ENCODE measurements at regions not wholly inside any gene's neighbourhood (a gene's known extent, or its start where the extent isn't known, plus 50 kb on each side); places are given as distances from the start of the nearest gene placed in this dataset.

DNA sequence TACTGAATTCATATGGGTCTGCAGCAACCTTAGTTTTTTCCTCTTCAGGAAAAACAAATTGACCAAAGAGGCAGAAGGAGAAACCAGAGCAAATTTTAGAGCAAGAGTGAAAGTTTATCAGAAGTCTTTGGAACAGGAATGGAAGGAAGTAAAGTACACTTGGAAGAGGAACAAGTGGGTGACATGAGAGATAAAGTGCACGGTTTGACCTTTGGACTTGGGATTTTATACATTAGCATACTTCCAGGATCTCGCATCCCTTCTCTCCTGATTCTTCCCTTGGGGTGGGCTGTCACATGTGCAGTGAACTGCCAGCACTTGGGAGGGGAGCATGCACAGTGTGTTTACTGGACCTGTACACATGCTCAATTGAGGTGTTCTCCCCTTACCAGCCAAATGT lies 754.8 kb upstream of the ADAMTS5 start:
- no peak for TF ChIP-seq CTCF (IDR thresholded peaks at IDR 0.05; ENCODE audit: borderline replicate concordance, extremely low read depth, low read length, poor library complexity, severe bottlenecking)
- TF ChIP-seq EZH2 (IDR thresholded peaks at IDR 0.05; ENCODE audit: borderline replicate concordance, low read depth, low read length, severe bottlenecking) = no peak
